ENCODE measurements at regions not wholly inside any gene's neighbourhood (a gene's known extent, or its start where the extent isn't known, plus 50 kb on each side); places are given as distances from the start of the nearest gene placed in this dataset.

GRCh38 chr4:11611868-11612267 lies 183.2 kb upstream of the HS3ST1 start:
- DNase-seq: no peak

DNA sequence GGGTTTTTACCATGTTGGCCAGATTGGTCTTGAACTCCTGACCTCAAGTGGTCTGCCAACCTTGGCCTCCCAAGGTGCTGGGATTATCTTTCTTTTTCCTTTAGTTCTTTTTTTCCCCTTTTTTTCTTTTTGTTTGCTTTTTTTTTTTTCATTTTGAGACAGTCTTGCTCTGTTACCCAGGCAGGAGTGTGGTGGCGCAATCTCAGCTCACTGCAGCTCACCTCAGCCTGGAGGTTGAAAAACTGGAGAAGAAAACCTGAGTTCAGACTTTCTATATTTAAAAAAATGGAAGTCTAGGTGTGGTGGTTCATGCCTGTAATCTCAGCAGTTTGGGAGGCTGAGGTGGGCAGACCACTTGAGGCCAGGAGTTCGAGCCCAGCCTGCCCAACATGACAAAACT lies 181.1 kb upstream of the HS3ST1 start:
- no peak for DNase-seq

DNA sequence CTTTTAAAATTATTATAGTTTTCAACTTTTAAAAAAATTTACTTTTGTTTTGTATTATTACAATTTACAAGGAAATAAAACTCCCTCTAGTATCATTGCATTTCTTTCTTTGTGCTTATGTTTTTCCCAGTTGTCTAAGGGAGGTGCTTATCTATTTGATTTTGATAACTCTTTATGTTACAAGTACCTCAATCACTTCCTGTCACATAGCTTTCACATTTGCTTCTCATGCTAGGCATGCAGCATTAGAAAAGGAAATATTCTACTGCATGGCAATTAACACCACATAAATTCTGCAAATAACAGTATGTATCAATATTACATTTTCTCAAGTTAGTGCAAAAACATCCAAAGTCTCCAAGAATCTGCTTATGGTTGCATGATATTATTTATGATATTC lies 180.3 kb upstream of the HS3ST1 start:
- DNase-seq: no peak

GRCh38 chr4:11606078-11606477 lies 177.4 kb upstream of the HS3ST1 start:
- no peak for DNase-seq

- no peak for DNase-seq
Measured at GRCh38 chr4:11605597-11605996, 176.9 kb upstream of the HS3ST1 start.

DNA sequence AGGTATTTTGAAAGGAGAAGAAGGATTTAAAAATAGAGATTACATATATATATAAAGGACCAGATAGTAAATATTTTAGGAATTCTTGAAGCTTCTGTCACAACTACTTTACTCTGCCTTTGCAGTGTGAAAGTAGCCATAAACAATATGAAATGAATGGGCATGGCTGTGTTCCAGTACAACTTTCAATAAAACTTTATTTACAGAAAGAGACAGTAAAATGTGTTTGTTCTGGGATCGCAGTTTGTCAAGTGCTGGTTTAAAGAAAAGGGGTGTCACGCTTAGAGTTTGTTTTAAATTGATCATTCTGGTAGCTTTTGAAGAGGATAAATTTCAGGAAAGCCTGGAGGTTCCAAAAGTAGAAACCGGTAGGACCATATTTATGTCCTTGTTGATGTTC lies 176.1 kb upstream of the HS3ST1 start:
- DNase-seq: no peak

GRCh38 chr4:11603591-11604194 lies 175.0 kb upstream of the HS3ST1 start:
- no peak for DNase-seq

- no peak for DNase-seq
Measured at GRCh38 chr4:11602606-11603340, 174.1 kb upstream of the HS3ST1 start.

GRCh38 chr4:11599064-11599463 lies 170.4 kb upstream of the HS3ST1 start:
- no peak for DNase-seq

GRCh38 chr4:11598591-11598990 lies 169.9 kb upstream of the HS3ST1 start:
- no peak for DNase-seq

GRCh38 chr4:11597506-11597905 lies 168.8 kb upstream of the HS3ST1 start:
- DNase-seq: peak; percentile 87

- peak; percentile 62 for DNase-seq
Measured at GRCh38 chr4:11596989-11597388, 168.3 kb upstream of the HS3ST1 start.

DNA sequence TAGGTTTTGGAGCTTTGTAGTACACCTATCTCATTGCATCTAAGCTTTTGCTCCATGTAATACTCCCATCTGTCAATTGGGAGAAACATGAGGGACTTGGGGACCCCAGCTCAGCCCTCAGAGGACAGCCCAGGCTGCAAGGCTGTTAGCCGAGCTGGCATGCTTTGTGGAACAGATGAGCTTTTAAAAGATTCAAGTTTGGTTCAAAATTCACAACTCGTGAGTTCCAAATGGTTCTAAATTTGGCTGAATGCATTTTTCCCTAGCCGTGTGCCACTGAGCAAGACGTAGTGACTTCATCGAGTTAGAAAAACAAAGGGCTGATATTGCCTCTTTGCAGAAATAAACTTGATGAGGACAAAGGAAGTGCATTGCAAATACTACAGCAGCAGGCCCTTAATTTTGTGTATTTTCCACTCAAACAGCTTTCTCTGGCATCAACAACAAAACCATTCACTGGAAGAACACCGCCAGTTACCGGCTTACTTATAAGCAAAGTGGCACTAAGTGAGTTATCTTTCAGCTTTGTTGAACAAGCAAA lies 165.0 kb upstream of the HS3ST1 start:
- peak; percentile 72 for DNase-seq

DNA sequence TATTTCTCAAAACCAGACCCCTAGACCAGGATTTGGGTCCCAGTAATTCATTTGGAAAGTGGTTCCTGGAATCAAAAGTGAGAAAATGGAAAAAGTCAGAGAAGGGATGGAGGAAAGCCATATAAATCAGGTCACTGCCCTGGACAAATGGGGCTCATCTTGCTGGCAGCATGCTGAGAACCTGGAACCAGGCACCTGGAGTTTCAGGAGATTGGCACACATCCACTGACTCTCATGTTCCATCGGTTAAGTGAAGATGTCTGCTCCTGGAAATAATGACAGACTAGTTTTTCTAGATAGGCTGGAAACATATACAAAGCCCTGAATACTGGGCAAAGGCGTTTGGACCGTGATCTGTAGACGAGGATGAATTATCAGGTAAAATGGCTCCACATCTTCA lies 163.6 kb upstream of the HS3ST1 start:
- DNase-seq: no peak

DNA sequence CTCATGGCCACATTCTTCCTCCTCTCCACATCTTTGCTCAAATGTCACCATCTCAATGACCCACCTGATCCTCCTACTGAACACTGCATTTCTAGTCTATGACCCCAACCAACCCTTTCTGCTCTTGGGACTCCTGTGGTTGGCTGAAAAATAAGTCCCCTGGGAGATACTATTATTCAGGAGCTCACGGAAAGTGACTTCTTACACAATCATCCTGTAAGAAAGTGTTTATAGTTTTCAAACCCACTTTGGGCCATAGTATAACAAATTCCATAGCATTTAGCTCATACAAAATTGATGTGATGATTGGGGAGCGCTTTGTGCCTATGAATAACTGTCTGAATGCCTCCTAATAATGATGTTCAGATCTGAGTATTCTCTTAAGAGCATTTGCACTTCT lies 161.4 kb upstream of the HS3ST1 start:
- no peak for DNase-seq

- no peak for DNase-seq
Measured at GRCh38 chr4:11589676-11590075, 161.0 kb upstream of the HS3ST1 start.

DNA sequence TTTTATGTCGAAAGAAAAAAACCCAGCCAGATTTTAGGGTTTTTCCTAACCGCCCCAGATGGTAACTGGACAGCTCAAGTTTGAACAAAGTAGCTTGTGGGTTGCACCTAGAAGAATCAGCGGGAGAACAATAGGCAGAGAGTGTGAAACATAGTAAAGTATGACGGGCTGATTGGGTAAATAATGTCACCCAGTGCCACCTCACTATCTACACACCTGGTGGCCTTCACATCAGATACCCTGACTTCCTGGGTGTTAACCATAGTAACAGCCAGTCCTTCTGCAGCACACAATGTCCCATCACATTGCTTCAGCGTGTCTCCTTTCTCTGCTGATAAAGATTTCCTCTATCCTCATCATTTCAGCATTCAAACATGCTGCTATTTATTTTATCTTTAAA lies 159.1 kb upstream of the HS3ST1 start:
- DNase-seq: no peak

DNA sequence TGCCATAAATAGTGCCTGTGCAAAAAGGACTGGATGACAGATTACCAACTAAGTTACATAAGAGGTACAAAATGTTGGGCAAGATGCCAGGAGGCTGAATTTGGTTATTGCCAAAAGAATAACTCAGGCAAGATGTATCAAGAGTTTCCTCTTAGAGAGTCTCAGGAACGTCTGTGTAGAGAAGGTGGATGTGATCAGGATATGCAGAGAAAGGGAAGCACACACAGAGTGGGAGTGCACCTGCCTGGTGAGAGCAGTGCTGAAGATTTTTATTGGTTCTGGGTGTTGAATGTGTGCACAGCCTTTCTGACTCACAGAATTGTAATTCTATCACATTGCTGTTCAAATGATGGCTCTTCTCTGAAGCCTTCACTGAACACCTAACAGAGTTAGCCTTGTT lies 156.8 kb upstream of the HS3ST1 start:
- no peak for DNase-seq

GRCh38 chr4:11568511-11568910 lies 139.8 kb upstream of the HS3ST1 start:
- DNase-seq: no peak

DNA sequence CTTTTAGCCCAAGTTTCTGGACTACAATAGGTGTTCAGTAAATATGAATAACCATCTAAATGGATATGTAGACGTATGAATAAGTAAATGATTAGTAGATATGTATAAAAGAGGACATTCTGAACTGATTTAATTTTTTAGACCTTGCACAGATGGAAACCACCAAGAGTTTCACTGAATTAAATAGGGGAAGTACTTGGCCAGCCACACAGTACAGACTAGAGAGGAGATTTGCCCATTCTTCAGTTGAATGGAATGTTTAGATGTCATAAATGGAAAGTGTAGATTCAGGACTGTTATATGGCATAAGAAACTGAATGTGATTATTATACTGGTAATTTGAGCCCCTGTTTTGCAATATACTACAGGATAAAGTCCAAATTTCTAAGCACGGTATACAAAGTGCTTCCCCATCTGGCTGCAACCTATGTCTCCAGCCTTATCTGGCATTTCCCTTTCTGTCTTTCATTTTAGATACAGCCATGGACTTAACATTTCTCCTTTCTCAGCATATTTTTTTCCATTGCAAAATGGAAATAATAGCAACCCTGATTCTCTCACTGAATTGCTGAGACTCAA lies 137.8 kb upstream of the HS3ST1 start:
- DNase-seq: no peak

DNA sequence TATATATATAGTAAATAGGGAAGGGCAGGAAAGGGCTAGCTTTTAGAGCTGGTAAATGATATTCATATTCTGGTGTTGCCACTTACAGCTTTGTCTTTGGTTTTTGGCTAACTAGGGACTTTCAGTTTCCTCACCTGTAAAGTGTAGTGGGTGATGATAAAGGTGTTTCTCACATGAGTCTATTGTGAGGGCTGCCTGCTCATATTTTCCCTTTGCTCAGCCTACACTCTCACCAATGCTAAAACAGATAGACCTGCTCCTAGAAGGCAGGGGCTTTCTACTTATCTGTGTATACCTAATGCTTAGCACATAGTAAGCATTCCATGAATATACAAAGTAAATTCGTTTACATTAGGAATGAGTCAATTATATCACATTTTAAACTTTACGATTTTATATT lies 137.2 kb upstream of the HS3ST1 start:
- no peak for DNase-seq

GRCh38 chr4:11565213-11565612 lies 136.5 kb upstream of the HS3ST1 start:
- DNase-seq: no peak

DNA sequence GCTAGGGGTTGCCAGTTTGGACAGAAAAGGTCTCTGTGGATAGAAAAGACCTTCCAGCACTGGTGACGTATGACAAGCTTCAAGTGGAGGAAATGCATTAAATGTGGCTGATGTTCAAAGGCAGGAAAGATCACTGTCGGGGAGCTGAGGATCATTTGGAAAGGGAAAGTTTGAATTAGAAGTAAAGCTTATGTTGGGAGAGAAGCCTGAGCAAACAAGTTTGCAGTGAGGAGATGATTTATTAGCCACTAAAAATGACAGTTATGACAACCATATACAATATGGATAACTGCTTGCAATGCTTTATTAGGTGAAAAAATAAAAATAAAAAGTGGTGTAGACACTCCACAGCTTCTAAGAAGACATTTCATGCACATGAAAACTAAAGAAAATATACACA lies 135.3 kb upstream of the HS3ST1 start:
- DNase-seq: no peak

- DNase-seq: no peak
Measured at GRCh38 chr4:11549525-11549924, 120.8 kb upstream of the HS3ST1 start.
